CD14-positive monocyte (primary cell): ENCODE measurements at regions not wholly inside any gene's neighbourhood (a gene's known extent, or its start where the extent isn't known, plus 50 kb on each side); places are given as distances from the start of the nearest gene placed in this dataset.

Experiments
- DNase-seq, 3 donors: peaks; one replicate each; pipeline ENCODE4 v3.0.0-alpha.2; 2011 to 2022
- H2AFZ ChIP-seq: 2 replicates; pipeline ENCODE4 v1.6.0; 2012; ENCODE audit warnings: mild to moderate bottlenecking, low read depth, low read length, inconsistent platforms; ENCODE audit not compliant: insufficient read depth, poor library complexity, severe bottlenecking
- H3K27ac ChIP-seq, 2 donors: 1 replicate in 1 of 2; 2 replicates in 1 of 2; pipeline ENCODE4 v1.5.1; 2012 to 2013; ENCODE audit warnings: low read length in 2 of 2, control low read depth in 1 of 2, inconsistent platforms in 1 of 2, low read depth in 1 of 2, mild to moderate bottlenecking in 1 of 2
- H3K27me3 ChIP-seq, 2 donors: one replicate each; pipeline versions ENCODE4 v1.6.0 to v1.6.1; 2011 to 2013; ENCODE audit warnings: low read length in 2 of 2; ENCODE audit not compliant: control insufficient read depth in 2 of 2, insufficient read depth in 2 of 2
- H3K36me3 ChIP-seq, 2 donors: replicated peaks in 1 of 2; 1 replicate in 1 of 2; 2 replicates in 1 of 2; pipeline versions ENCODE4 v1.5.1 to v1.6.1; 2012 to 2013; ENCODE audit warnings: low read length in 2 of 2, control low read depth in 1 of 2, inconsistent platforms in 1 of 2, mild to moderate bottlenecking in 1 of 2; ENCODE audit not compliant: insufficient read depth in 2 of 2, control insufficient read depth in 1 of 2
- H3K4me1 ChIP-seq, 2 donors: 1 replicate in 1 of 2; 2 replicates in 1 of 2; pipeline versions ENCODE4 v1.5.1 to v1.6.1; 2012 to 2013; ENCODE audit warnings: low read length in 2 of 2, control low read depth in 1 of 2, inconsistent platforms in 1 of 2, mild to moderate bottlenecking in 1 of 2, moderate library complexity in 1 of 2; ENCODE audit not compliant: insufficient read depth in 2 of 2, control insufficient read depth in 1 of 2
- H3K4me2 ChIP-seq: replicated peaks from 2 replicates; pipeline ENCODE3; 2012; ENCODE audit warnings: low read length, moderate library complexity, mild to moderate bottlenecking; ENCODE audit not compliant: poor library complexity, severe bottlenecking; ENCODE audit errors: extremely low read depth
- H3K4me3 ChIP-seq, 3 experiments: fragments of 200-600 bp in 1 of 3; sonication (generic) in 1 of 3; replicated peaks in 1 of 3; 1 replicate in 2 of 3; 2 replicates in 1 of 3; pipeline ENCODE4 v1.5.1; 2011 to 2013; ENCODE audit warnings: low read length in 3 of 3, mild to moderate bottlenecking in 3 of 3, control low read depth in 2 of 3, low read depth in 2 of 3, inconsistent platforms in 1 of 3, moderate library complexity in 1 of 3
- H3K79me2 ChIP-seq: 2 replicates; pipeline ENCODE4 v1.6.0; 2012; ENCODE audit warnings: mild to moderate bottlenecking, control low read depth, inconsistent platforms, low read length, moderate library complexity; ENCODE audit not compliant: insufficient read depth
- H3K9ac ChIP-seq: 2 replicates; pipeline ENCODE4 v1.6.0; 2017; ENCODE audit warnings: low read length, mild to moderate bottlenecking; ENCODE audit not compliant: insufficient read depth, poor library complexity, severe bottlenecking
- H3K9me3 ChIP-seq, 2 donors: replicated peaks in 1 of 2; 1 replicate in 1 of 2; 2 replicates in 1 of 2; pipeline versions ENCODE4 v1.5.1 to v1.6.1; 2012 to 2013; ENCODE audit warnings: low read length in 2 of 2, control low read depth in 1 of 2; ENCODE audit not compliant: control insufficient read depth in 1 of 2, insufficient read depth in 1 of 2
- H4K20me1 ChIP-seq: 2 replicates; pipeline ENCODE4 v1.6.0; 2012; ENCODE audit warnings: mild to moderate bottlenecking, low read length, control low read depth, moderate library complexity; ENCODE audit not compliant: insufficient read depth
- H3K27ac Mint-ChIP-seq, 7 donors: one replicate each; pipeline ENCODE4 v1.8.0; 2020; ENCODE audit warnings: mild to moderate bottlenecking in 7 of 7, mixed read lengths in 7 of 7, moderate library complexity in 6 of 7, inconsistent platforms in 2 of 7
- H3K27me3 Mint-ChIP-seq, 3 donors: one replicate each; pipeline ENCODE4 v1.8.0; 2021 to 2022; ENCODE audit warnings: low read depth in 3 of 3, mild to moderate bottlenecking in 3 of 3, mixed read lengths in 3 of 3, moderate library complexity in 3 of 3, inconsistent platforms in 1 of 3
- H3K36me3 Mint-ChIP-seq, 2 donors: one replicate each; pipeline ENCODE4 v1.8.0; 2020; ENCODE audit warnings: mixed read lengths in 2 of 2, inconsistent platforms in 1 of 2, mild to moderate bottlenecking in 1 of 2
- H3K4me1 Mint-ChIP-seq: one replicate; pipeline ENCODE4 v1.8.0; 2020; ENCODE audit warnings: mild to moderate bottlenecking, mixed read lengths
- H3K4me3 Mint-ChIP-seq, 2 donors: one replicate each; pipeline ENCODE4 v1.8.0; 2020; ENCODE audit warnings: mild to moderate bottlenecking in 2 of 2, mixed read lengths in 2 of 2, moderate library complexity in 1 of 2
- H3K9me3 Mint-ChIP-seq, 7 donors: one replicate each; pipeline ENCODE4 v1.8.0; 2020 to 2022; ENCODE audit warnings: mixed read lengths in 7 of 7, mild to moderate bottlenecking in 6 of 7, moderate library complexity in 6 of 7, inconsistent platforms in 2 of 7
- WGBS: methylation state at CpG from one replicate; pipeline ENCODE4 v1.1.5; 2013; ENCODE audit warnings: missing lambda C conversion rate; ENCODE audit not compliant: insufficient coverage; 5-methylcytosine and 5-hydroxymethylcytosine counted together
- intact Hi-C, 2 donors: fragments of 100-400 bp; cut with micrococcal nuclease; formaldehyde crosslinking; loops; one replicate each; pipeline versions ENCODE4 v1.15.0 to v1.15.1; 2023
- TF ChIP-seq, protein P1 (sequence below): fragments of 200-600 bp; IDR thresholded peaks from one replicate; pipeline ENCODE4 v1.8.0; 2022; ENCODE audit warnings: antibody characterized with exemption, mild to moderate bottlenecking

DNA sequence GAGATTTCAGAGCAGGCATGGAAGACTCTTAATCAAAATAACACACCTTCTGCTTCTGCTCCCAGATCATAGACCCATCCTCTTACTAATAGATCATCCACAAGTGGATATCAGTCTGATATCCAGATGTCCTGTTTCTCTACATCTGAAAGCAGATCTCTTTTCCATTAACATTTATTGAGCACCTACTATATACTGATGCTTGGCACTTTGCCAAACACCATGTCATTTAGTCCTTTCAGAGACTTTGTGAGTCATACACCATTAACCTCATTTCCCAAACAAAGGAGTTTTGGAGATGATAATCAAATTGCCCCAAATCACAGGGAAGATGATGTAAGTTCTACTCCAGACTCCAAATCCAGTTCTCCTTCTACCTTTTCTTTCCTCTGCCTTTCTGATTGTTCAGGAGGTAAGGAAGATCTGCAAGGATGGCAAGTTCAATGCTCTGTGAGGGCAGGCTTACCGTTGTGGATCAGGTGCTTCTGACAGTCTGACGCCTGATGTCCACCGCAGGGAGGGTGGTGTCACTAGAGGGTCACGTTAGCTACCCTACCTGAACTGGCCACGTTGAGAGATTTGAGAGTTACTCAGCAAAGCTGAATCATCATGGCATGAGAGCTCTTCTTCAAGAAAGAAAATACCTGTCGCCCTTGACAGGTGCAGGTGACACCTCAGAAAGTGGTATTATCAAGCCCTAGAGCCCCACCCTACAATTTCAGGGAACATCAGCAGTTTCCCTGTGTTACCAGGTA lies 269.6 kb upstream of the ZMIZ1 start:
- TF ChIP-seq, protein P1, sequence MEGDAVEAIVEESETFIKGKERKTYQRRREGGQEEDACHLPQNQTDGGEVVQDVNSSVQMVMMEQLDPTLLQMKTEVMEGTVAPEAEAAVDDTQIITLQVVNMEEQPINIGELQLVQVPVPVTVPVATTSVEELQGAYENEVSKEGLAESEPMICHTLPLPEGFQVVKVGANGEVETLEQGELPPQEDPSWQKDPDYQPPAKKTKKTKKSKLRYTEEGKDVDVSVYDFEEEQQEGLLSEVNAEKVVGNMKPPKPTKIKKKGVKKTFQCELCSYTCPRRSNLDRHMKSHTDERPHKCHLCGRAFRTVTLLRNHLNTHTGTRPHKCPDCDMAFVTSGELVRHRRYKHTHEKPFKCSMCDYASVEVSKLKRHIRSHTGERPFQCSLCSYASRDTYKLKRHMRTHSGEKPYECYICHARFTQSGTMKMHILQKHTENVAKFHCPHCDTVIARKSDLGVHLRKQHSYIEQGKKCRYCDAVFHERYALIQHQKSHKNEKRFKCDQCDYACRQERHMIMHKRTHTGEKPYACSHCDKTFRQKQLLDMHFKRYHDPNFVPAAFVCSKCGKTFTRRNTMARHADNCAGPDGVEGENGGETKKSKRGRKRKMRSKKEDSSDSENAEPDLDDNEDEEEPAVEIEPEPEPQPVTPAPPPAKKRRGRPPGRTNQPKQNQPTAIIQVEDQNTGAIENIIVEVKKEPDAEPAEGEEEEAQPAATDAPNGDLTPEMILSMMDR = no peak
- Histone ChIP-seq H3K36me3 (no peaks in the 10 kb centered on the region), H4K20me1 (no peaks in the 10 kb centered on the region), H3K9ac (no peak overlapping the region), H3K9me3 (no peaks in the 10 kb centered on the region), H3K27me3 (no peaks in the 10 kb centered on the region), H3K27ac (no peak overlapping the region), H2AFZ (no peak overlapping the region), H3K79me2 (no peaks in the 10 kb centered on the region), H3K4me2 (no peak overlapping the region), H3K4me3 (no peak overlapping the region), H3K4me1 (no peaks in the 10 kb centered on the region)
- H3K4me1 Mint-ChIP-seq = no peaks in the 10 kb centered on the region
- H3K9me3 Mint-ChIP-seq = peaks cover 0 to 2% (median 0%) of the 10 kb centered on the region in 7 donors
- no peak overlapping the region for H3K27ac Mint-ChIP-seq
- no peak for DNase-seq
- H3K4me3 Mint-ChIP-seq = no peak overlapping the region
- H3K27me3 Mint-ChIP-seq = peaks cover 3 to 8% (median 5%) of the 10 kb centered on the region in 3 donors
- H3K36me3 Mint-ChIP-seq = no peaks in the 10 kb centered on the region
- intact Hi-C loops = no loop called here
- WGBS = 90% methylated on average over 5 of the region's 6 CpGs

DNA sequence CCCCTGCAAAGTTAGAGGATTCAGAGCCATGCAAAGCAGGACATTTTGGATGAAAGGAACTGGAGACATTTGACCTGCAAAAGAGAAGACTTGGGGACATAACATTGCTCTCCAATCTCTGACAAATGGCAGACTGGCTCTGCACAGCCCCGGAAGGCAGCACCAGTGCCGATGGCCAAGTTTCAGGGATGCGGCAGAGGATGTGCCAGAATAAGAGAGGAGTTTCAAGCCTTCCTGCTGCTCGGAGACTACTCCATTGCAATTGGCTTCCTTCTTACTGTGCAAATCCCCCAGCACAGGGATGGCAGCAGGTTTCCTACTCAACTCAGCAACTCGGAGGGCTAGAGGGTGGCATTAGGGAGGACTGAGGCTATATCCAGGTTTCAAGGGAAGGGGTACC lies 268.8 kb upstream of the ZMIZ1 start:
- WGBS = 96% methylated on average over 4 of the region's 5 CpGs
- Histone ChIP-seq H3K79me2 (no peaks in the 10 kb centered on the region), H3K4me3 (no peak overlapping the region), H2AFZ (no peak overlapping the region), H3K36me3 (no peaks in the 10 kb centered on the region), H3K4me1 (no peaks in the 10 kb centered on the region), H4K20me1 (no peaks in the 10 kb centered on the region), H3K9me3 (no peaks in the 10 kb centered on the region), H3K27ac (no peak overlapping the region), H3K27me3 (no peaks in the 10 kb centered on the region), H3K9ac (no peak overlapping the region), H3K4me2 (no peak overlapping the region)
- Mint-ChIP-seq H3K27ac (no peak overlapping the region), H3K4me3 (no peak overlapping the region), H3K36me3 (no peaks in the 10 kb centered on the region), H3K4me1 (no peaks in the 10 kb centered on the region), H3K9me3 (no peaks in the 10 kb centered on the region), H3K27me3 (peaks cover 3 to 6% (median 5%) of the 10 kb centered on the region in 3 donors)
- TF ChIP-seq, protein P1 = no peak
- intact Hi-C loops = no loop called here
- no peak for DNase-seq
